Right lobe of liver (tissue), 4 donors: ENCODE measurements at regions not wholly inside any gene's neighbourhood (a gene's known extent, or its start where the extent isn't known, plus 50 kb on each side); places are given as distances from the start of the nearest gene placed in this dataset.

Experiments used
- POLR2A ChIP-seq: fragments of 450-650 bp; IDR thresholded peaks from one replicate; pipeline ENCODE4 v1.6.1; 2017; ENCODE audit warnings: antibody characterized with exemption, mild to moderate bottlenecking
- TF ChIP-seq, protein P1 (sequence below), 4 donors: fragments of 200-600 bp in 3 of 4; fragments of 450-650 bp in 1 of 4; IDR thresholded peaks; one replicate each; pipeline versions ENCODE4 v1.5.1 to v1.8.0; 2016 to 2022; ENCODE audit warnings: antibody characterized with exemption in 4 of 4, mild to moderate bottlenecking in 2 of 4
- donor health status: DM: no; HTN: no; CAD: no.
- donor health status: DM: no; HTN: no; CAD: no.
- donor health status: DM: no; HTN: yes; CAD: no.

DNA sequence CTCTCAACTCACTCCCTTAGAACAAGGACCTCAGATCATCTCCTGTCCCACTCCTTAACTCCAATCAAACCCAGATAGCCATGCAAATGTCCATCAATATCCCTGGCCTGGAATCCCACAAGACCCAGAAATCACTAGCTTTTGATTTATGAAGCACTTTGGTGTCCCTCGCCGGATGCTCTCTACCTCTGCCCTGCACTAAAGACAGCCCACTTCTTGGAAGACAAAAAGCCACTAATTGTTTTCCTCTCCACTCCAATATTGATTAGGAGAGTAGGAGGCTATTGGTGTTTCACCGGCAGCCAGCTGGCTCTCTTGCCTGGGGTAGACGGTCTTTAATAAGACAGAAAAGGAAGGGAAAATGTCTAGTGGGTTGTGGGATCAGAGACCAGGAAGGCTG, 221.2 kb downstream of the BUD13 start:
- TF ChIP-seq, protein P1, sequence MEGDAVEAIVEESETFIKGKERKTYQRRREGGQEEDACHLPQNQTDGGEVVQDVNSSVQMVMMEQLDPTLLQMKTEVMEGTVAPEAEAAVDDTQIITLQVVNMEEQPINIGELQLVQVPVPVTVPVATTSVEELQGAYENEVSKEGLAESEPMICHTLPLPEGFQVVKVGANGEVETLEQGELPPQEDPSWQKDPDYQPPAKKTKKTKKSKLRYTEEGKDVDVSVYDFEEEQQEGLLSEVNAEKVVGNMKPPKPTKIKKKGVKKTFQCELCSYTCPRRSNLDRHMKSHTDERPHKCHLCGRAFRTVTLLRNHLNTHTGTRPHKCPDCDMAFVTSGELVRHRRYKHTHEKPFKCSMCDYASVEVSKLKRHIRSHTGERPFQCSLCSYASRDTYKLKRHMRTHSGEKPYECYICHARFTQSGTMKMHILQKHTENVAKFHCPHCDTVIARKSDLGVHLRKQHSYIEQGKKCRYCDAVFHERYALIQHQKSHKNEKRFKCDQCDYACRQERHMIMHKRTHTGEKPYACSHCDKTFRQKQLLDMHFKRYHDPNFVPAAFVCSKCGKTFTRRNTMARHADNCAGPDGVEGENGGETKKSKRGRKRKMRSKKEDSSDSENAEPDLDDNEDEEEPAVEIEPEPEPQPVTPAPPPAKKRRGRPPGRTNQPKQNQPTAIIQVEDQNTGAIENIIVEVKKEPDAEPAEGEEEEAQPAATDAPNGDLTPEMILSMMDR (IDR thresholded peaks at IDR 0.05): no peak
- no peak for TF ChIP-seq POLR2A
